Stomach smooth muscle (tissue), 2 donors: ENCODE measurements at regions not wholly inside any gene's neighbourhood (a gene's known extent, or its start where the extent isn't known, plus 50 kb on each side); places are given as distances from the start of the nearest gene placed in this dataset.
"Not testable (repeated sequence)": the region's sequence is repeated elsewhere in the genome, so short reads cannot be mapped to it uniquely, and the experiment has no call there.

Source experiments
- H3K27ac ChIP-seq: one replicate; pipeline ENCODE4 v1.7.0; 2013; ENCODE audit warnings: mild to moderate bottlenecking, low read length, inconsistent platforms
- H3K27me3 ChIP-seq, 2 donors: one replicate each; pipeline ENCODE4 v1.7.0; 2013; ENCODE audit warnings: low read length in 2 of 2; ENCODE audit not compliant: insufficient read depth in 2 of 2, control insufficient read depth in 1 of 2
- H3K36me3 ChIP-seq, 2 donors: one replicate each; pipeline ENCODE4 v1.7.0; 2013; ENCODE audit warnings: low read length in 2 of 2; ENCODE audit not compliant: control insufficient read depth in 2 of 2, insufficient read depth in 2 of 2
- H3K4me1 ChIP-seq: one replicate; pipeline ENCODE4 v1.7.0; 2013; ENCODE audit warnings: low read length; ENCODE audit not compliant: control insufficient read depth, insufficient read depth
- H3K4me3 ChIP-seq, 2 donors: one replicate each; pipeline ENCODE4 v1.7.0; 2013; ENCODE audit warnings: low read length in 2 of 2
- H3K9ac ChIP-seq, 2 donors: one replicate each; pipeline ENCODE4 v1.7.0; 2013; ENCODE audit warnings: low read length in 2 of 2, mild to moderate bottlenecking in 1 of 2
- H3K9me3 ChIP-seq, 2 donors: one replicate each; pipeline ENCODE4 v1.7.0; 2013; ENCODE audit warnings: low read length in 2 of 2; ENCODE audit not compliant: control insufficient read depth in 2 of 2
- donor health status: healthy.
- donor health status: Pancreatic carcinoma.

GRCh38 chr1:9466780-9467758 is 72.2 kb upstream of the SLC25A33 start:
- no peaks in the 10 kb centered on the region for H3K9me3 ChIP-seq
- H3K9ac ChIP-seq: peak overlapping the region; percentile 57 to 72
- H3K27me3 ChIP-seq: no peaks in the 10 kb centered on the region
- H3K4me1 ChIP-seq: peaks cover 17% of the 10 kb centered on the region
- peak overlapping the region; percentile 47 to 64 for H3K4me3 ChIP-seq
- H3K27ac ChIP-seq: peak overlapping the region; percentile 84
- H3K36me3 ChIP-seq: no peaks in the 10 kb centered on the region

GRCh38 chr1:9469882-9470281 is 69.4 kb upstream of the SLC25A33 start:
- not testable (repeated sequence) for H3K4me3 ChIP-seq, H3K27me3 ChIP-seq, H3K9me3 ChIP-seq, H3K27ac ChIP-seq, H3K9ac ChIP-seq, H3K36me3 ChIP-seq
- peaks cover 17% of the 10 kb centered on the region for H3K4me1 ChIP-seq

GRCh38 chr1:9471679-9472078 is 67.6 kb upstream of the SLC25A33 start:
- H3K27ac ChIP-seq: no peak overlapping the region
- peaks cover 0 to 4% of the 10 kb centered on the region in 2 donors for H3K27me3 ChIP-seq
- no peaks in the 10 kb centered on the region for H3K9me3 ChIP-seq
- H3K9ac ChIP-seq: no peak overlapping the region
- H3K36me3 ChIP-seq: no peaks in the 10 kb centered on the region
- H3K4me1 ChIP-seq: peaks cover 14% of the 10 kb centered on the region
- H3K4me3 ChIP-seq: no peak overlapping the region

- H3K27ac ChIP-seq: no peak overlapping the region
- peaks cover 6% of the 10 kb centered on the region for H3K4me1 ChIP-seq
These were observed 66.8 kb upstream of the SLC25A33 start for GRCh38 chr1:9472386-9473031.

GRCh38 chr1:9473032-9473807 is 66.0 kb upstream of the SLC25A33 start:
- H3K27ac ChIP-seq: peak overlapping the region; percentile 24
- H3K4me1 ChIP-seq: no peaks in the 10 kb centered on the region
- H3K9me3 ChIP-seq: no peaks in the 10 kb centered on the region
- H3K36me3 ChIP-seq: no peaks in the 10 kb centered on the region
- peaks cover 0 to 5% of the 10 kb centered on the region in 2 donors for H3K27me3 ChIP-seq
- no peak overlapping the region for H3K9ac ChIP-seq
- no peak overlapping the region for H3K4me3 ChIP-seq

More at GRCh38 chr1:9472386-9473031, 66.8 kb upstream of the SLC25A33 start:
- no peaks in the 10 kb centered on the region for H3K9me3 ChIP-seq
- no peak overlapping the region for H3K4me3 ChIP-seq
- peaks cover 0 to 5% of the 10 kb centered on the region in 2 donors for H3K27me3 ChIP-seq
- no peak overlapping the region for H3K9ac ChIP-seq
- H3K36me3 ChIP-seq: no peaks in the 10 kb centered on the region

DNA sequence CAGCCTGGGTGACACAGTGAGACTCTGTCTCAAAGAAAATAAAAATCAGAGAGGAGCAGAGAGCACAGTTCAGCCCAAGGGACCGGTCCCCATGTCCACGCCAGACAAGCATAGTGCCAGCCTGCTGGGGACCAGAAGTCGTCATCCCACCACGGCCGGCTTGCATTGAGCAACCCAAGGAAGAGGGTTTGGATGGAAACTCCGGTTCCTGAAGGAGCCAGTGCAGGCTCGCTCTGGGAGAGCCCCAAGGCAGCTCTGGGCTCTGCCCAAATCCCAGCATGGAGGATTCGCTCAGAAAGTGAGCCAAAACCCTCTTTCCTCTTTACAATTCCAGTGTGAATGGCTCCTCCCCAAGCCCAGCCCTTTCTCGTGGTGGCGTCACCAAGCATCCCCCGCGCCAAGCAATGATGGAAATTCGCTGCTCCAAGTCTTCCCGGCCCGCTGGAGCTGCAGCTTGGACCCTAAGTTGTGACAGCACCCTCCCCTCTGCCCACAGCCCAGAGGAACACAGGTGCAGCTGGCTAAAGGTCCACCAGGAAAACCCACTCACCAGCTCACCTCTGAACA is 64.1 kb upstream of the SLC25A33 start:
- Histone ChIP-seq H3K27ac (no peak overlapping the region), H3K9ac (no peak overlapping the region), H3K4me1 (no peaks in the 10 kb centered on the region), H3K9me3 (no peaks in the 10 kb centered on the region), H3K27me3 (peaks cover 0 to 5% of the 10 kb centered on the region in 2 donors), H3K36me3 (no peaks in the 10 kb centered on the region), H3K4me3 (no peak overlapping the region)

DNA sequence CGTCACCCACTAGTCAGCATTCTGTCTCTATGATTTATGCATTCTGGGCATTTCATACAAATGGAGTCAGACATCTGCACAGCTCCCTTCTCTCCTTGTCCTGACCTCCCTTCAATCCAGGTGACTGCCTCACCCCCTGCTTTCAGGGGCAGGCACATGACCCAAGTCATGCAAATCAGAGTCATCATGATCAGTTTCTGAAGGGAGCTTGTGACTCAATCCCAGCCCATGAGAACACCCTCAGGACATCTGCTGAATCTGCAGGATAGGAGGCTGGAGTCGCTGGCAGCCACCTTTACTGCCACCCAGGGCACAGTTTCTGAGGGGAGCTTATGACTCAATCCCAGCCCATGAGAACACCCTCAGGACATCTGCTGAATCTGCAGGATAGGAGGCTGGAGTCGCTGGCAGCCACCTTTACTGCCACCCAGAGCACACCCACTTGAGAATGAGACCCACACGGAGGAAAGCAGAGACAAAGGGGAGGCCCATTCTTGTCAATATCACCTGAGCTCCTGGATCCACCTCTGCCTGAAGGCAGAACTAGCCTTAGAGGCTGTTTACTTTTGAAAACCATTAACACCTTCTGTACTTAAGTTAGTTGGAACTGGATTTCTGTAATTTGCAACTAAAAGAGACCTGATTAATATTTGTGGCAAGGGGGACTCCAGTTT is 62.3 kb upstream of the SLC25A33 start:
- peaks cover 0 to 5% of the 10 kb centered on the region in 2 donors for H3K27me3 ChIP-seq
- no peak overlapping the region for H3K4me3 ChIP-seq
- H3K4me1 ChIP-seq: no peaks in the 10 kb centered on the region
- H3K36me3 ChIP-seq: no peaks in the 10 kb centered on the region
- no peak overlapping the region for H3K27ac ChIP-seq
- no peak overlapping the region for H3K9ac ChIP-seq
- H3K9me3 ChIP-seq: no peaks in the 10 kb centered on the region

- Histone ChIP-seq H3K4me3 (no peak overlapping the region), H3K36me3 (no peaks in the 10 kb centered on the region), H3K9ac (no peak overlapping the region), H3K27ac (no peak overlapping the region), H3K27me3 (peaks cover 0 to 5% of the 10 kb centered on the region in 2 donors), H3K4me1 (no peaks in the 10 kb centered on the region), H3K9me3 (no peaks in the 10 kb centered on the region)
These were observed 61.7 kb upstream of the SLC25A33 start for GRCh38 chr1:9477535-9477934.

GRCh38 chr1:9478021-9478420 is 61.2 kb upstream of the SLC25A33 start:
- no peak overlapping the region for H3K27ac ChIP-seq
- H3K4me3 ChIP-seq: no peak overlapping the region

DNA sequence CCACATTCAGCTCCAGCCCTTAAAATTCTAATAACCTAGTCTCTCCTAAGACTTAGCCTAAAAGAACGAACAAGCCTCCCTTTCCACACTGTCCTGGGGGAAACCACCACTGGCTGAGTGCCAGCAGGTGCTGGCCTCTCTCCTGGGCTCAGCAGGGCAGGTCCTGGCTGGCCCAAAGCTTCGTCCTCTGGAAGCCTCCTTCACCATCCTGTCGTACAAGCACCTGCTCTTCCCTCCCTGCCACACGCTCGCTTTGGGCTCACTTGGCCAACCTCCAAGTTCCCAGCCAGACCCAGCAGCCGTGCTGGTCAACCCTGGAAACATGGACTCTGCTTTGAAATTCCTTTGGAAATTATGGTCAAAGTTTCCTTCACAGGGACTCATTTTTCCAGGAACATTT is 58.2 kb upstream of the SLC25A33 start:
- H3K27me3 ChIP-seq: peaks cover 0 to 2% of the 10 kb centered on the region in 2 donors
- H3K4me1 ChIP-seq: no peaks in the 10 kb centered on the region
- H3K9ac ChIP-seq: no peak overlapping the region
- H3K4me3 ChIP-seq: no peak overlapping the region
- H3K36me3 ChIP-seq: no peaks in the 10 kb centered on the region
- no peak overlapping the region for H3K27ac ChIP-seq
- no peaks in the 10 kb centered on the region for H3K9me3 ChIP-seq

More at GRCh38 chr1:9478021-9478420, 61.2 kb upstream of the SLC25A33 start:
- Histone ChIP-seq H3K4me1 (no peaks in the 10 kb centered on the region), H3K36me3 (no peaks in the 10 kb centered on the region), H3K9ac (no peak overlapping the region), H3K27me3 (peaks cover 0 to 5% of the 10 kb centered on the region in 2 donors), H3K9me3 (no peaks in the 10 kb centered on the region)
